ENCODE measurements at regions not wholly inside any gene's neighbourhood (a gene's known extent, or its start where the extent isn't known, plus 50 kb on each side); places are given as distances from the start of the nearest gene placed in this dataset.

DNA sequence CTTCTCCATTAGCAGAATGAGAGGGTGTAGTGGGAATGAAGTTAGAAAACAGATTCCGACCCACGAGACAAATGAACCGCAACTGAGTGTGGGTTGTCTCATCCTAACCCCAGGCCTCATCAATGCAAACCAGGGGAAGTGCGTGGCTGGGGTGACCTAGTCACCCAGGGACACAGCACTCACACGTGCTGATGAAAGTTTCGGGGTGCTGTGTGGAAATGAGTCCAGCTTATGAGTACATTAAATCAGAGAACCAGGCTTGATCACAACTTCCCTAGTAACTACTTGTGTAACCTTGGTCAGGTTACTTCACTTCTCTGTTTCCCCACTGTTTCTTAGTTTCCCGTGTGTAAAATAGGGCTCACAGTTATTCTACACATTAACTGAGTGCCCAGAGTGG lies 95.4 kb upstream of the CDKN3 start:
- TF ChIP-seq, protein P1, sequence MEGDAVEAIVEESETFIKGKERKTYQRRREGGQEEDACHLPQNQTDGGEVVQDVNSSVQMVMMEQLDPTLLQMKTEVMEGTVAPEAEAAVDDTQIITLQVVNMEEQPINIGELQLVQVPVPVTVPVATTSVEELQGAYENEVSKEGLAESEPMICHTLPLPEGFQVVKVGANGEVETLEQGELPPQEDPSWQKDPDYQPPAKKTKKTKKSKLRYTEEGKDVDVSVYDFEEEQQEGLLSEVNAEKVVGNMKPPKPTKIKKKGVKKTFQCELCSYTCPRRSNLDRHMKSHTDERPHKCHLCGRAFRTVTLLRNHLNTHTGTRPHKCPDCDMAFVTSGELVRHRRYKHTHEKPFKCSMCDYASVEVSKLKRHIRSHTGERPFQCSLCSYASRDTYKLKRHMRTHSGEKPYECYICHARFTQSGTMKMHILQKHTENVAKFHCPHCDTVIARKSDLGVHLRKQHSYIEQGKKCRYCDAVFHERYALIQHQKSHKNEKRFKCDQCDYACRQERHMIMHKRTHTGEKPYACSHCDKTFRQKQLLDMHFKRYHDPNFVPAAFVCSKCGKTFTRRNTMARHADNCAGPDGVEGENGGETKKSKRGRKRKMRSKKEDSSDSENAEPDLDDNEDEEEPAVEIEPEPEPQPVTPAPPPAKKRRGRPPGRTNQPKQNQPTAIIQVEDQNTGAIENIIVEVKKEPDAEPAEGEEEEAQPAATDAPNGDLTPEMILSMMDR (IDR thresholded peaks at IDR 0.05 in 8 of 11, conservative IDR thresholded peaks at IDR 0.05 in 3 of 11), result no peak
- no peak for TF ChIP-seq POLR2A (IDR thresholded peaks at IDR 0.05)

Measured in spleen (tissue), 7 donors.